H9 (cell line): ENCODE measurements at regions not wholly inside any gene's neighbourhood (a gene's known extent, or its start where the extent isn't known, plus 50 kb on each side); places are given as distances from the start of the nearest gene placed in this dataset.

Source experiments
- DNase-seq: peaks from one replicate; pipeline ENCODE4 v3.0.0-alpha.2; 2017
- H2AFZ ChIP-seq: one replicate; pipeline ENCODE4 v1.6.1; 2013; ENCODE audit warnings: mild to moderate bottlenecking, low read length, control low read depth, moderate library complexity
- H2AK5ac ChIP-seq: 2 replicates; pipeline ENCODE4 v1.6.1; 2013; ENCODE audit warnings: low read length, control low read depth, mixed read lengths; ENCODE audit not compliant: insufficient read length
- H2BK120ac ChIP-seq: one replicate; pipeline ENCODE4 v1.6.1; 2013; ENCODE audit warnings: low read depth, mild to moderate bottlenecking, low read length, control low read depth, inconsistent platforms; ENCODE audit not compliant: poor library complexity, severe bottlenecking
- H2BK12ac ChIP-seq: 2 replicates; pipeline ENCODE4 v1.6.1; 2013; ENCODE audit warnings: low read length, control low read depth, mixed read lengths, low read depth; ENCODE audit not compliant: insufficient read length
- H2BK15ac ChIP-seq: 2 replicates; pipeline ENCODE4 v1.6.1; 2013; ENCODE audit warnings: low read depth, low read length, control low read depth
- H2BK20ac ChIP-seq: one replicate; pipeline ENCODE4 v1.6.1; 2013; ENCODE audit warnings: low read depth, mild to moderate bottlenecking, low read length, control low read depth, inconsistent platforms; ENCODE audit not compliant: poor library complexity, severe bottlenecking
- H2BK5ac ChIP-seq: 2 replicates; pipeline ENCODE4 v1.6.1; 2013; ENCODE audit warnings: low read length, control low read depth, mixed read lengths; ENCODE audit not compliant: insufficient read length
- H3K14ac ChIP-seq: 2 replicates; pipeline ENCODE4 v1.6.1; 2013; ENCODE audit warnings: low read length, control low read depth; ENCODE audit not compliant: insufficient read depth
- H3K18ac ChIP-seq: 2 replicates; pipeline ENCODE4 v1.6.1; 2013; ENCODE audit warnings: low read depth, mild to moderate bottlenecking, mixed read lengths, low read length, control low read depth; ENCODE audit not compliant: insufficient read length
- H3K23ac ChIP-seq: 2 replicates; pipeline ENCODE4 v1.6.1; 2013; ENCODE audit warnings: low read length, control low read depth, mixed read lengths, low read depth; ENCODE audit not compliant: insufficient read length
- H3K23me2 ChIP-seq: 2 replicates; pipeline ENCODE4 v1.6.1; 2013; ENCODE audit warnings: low read depth, mild to moderate bottlenecking, mixed read lengths, low read length, control low read depth; ENCODE audit not compliant: insufficient read length, poor library complexity, severe bottlenecking
- H3K27ac ChIP-seq: 2 replicates; pipeline ENCODE4 v1.5.1; 2013; ENCODE audit warnings: low read length, control low read depth, mixed read lengths, low read depth; ENCODE audit not compliant: insufficient read length
- H3K27me3 ChIP-seq: 2 replicates; pipeline ENCODE4 v1.6.1; 2013; ENCODE audit warnings: low read length, control low read depth, inconsistent platforms; ENCODE audit not compliant: insufficient read depth
- H3K4ac ChIP-seq: 2 replicates; pipeline ENCODE4 v1.6.1; 2013; ENCODE audit warnings: low read depth, mild to moderate bottlenecking, control low read depth, inconsistent platforms, low read length, moderate library complexity
- H3K4me1 ChIP-seq: 2 replicates; pipeline ENCODE4 v1.6.1; 2013; ENCODE audit warnings: low read length, control low read depth, inconsistent platforms; ENCODE audit not compliant: insufficient read depth
- H3K4me2 ChIP-seq: 2 replicates; pipeline ENCODE4 v1.6.1; 2013; ENCODE audit warnings: low read length, control low read depth, mixed read lengths; ENCODE audit not compliant: insufficient read length, insufficient read depth
- H3K56ac ChIP-seq: 2 replicates; pipeline ENCODE4 v1.6.1; 2013; ENCODE audit warnings: low read depth, mild to moderate bottlenecking, mixed read lengths, low read length, control low read depth; ENCODE audit not compliant: insufficient read length
- H3K79me1 ChIP-seq: 2 replicates; pipeline ENCODE4 v1.6.1; 2013; ENCODE audit warnings: low read depth, mild to moderate bottlenecking, moderate library complexity, low read length, control low read depth, inconsistent platforms; ENCODE audit not compliant: insufficient read depth, poor library complexity, severe bottlenecking
- H3K79me2 ChIP-seq: 2 replicates; pipeline ENCODE4 v1.6.1; 2013; ENCODE audit warnings: low read length, control low read depth, inconsistent platforms; ENCODE audit not compliant: insufficient read depth
- H3K9ac ChIP-seq: 2 replicates; pipeline ENCODE4 v1.6.1; 2013; ENCODE audit warnings: low read length, control low read depth, mixed read lengths; ENCODE audit not compliant: insufficient read length; ENCODE audit errors: extremely low read depth
- H3K9me3 ChIP-seq: one replicate; pipeline ENCODE4 v1.6.1; 2013; ENCODE audit warnings: low read depth, low read length, inconsistent platforms; ENCODE audit not compliant: control insufficient read depth
- H3T11ph ChIP-seq: one replicate; pipeline ENCODE4 v1.6.1; 2013; ENCODE audit warnings: mild to moderate bottlenecking, low read length, control low read depth, inconsistent platforms
- H4K20me1 ChIP-seq: one replicate; pipeline ENCODE4 v1.6.1; 2013; ENCODE audit not compliant: control insufficient read depth, insufficient read length, insufficient read depth
- H4K5ac ChIP-seq: 2 replicates; pipeline ENCODE4 v1.6.1; 2013; ENCODE audit warnings: low read depth, mild to moderate bottlenecking, mixed read lengths, low read length, control low read depth; ENCODE audit not compliant: insufficient read length
- H4K8ac ChIP-seq: replicated peaks from 2 replicates; pipeline ENCODE4 v1.6.1; 2013; ENCODE audit warnings: low read length, control low read depth, mixed read lengths, low read depth; ENCODE audit not compliant: insufficient read length
- H4K91ac ChIP-seq: 2 replicates; pipeline ENCODE4 v1.6.1; 2013; ENCODE audit warnings: low read depth, mild to moderate bottlenecking, moderate library complexity, mixed read lengths, low read length, control low read depth; ENCODE audit not compliant: insufficient read length
- H3K27ac Mint-ChIP-seq, 3 experiments: 2 replicates in 2 of 3; 3 replicates in 1 of 3; pipeline ENCODE4 v1.8.0; 2020 to 2021; ENCODE audit warnings: mixed read lengths in 3 of 3, mild to moderate bottlenecking in 1 of 3, moderate library complexity in 1 of 3
- H3K27me3 Mint-ChIP-seq: 2 replicates; pipeline ENCODE4 v1.8.0; 2021; ENCODE audit warnings: low read depth, mild to moderate bottlenecking, moderate library complexity, mixed read lengths
- H3K36me3 Mint-ChIP-seq, 3 experiments: 2 replicates in 2 of 3; 3 replicates in 1 of 3; pipeline ENCODE4 v1.8.0; 2020 to 2021; ENCODE audit warnings: low read depth in 3 of 3, mixed read lengths in 3 of 3; ENCODE audit not compliant: insufficient read depth in 1 of 3
- H3K4me1 Mint-ChIP-seq, 2 experiments: 2 replicates each; pipeline ENCODE4 v1.8.0; 2020; ENCODE audit warnings: mixed read lengths in 2 of 2
- H3K4me3 Mint-ChIP-seq, 2 experiments: 2 replicates in 1 of 2; 3 replicates in 1 of 2; pipeline ENCODE4 v1.8.0; 2020 to 2021; ENCODE audit warnings: mild to moderate bottlenecking in 2 of 2, mixed read lengths in 2 of 2, moderate library complexity in 1 of 2
- H3K9me3 Mint-ChIP-seq, 2 experiments: 2 replicates in 1 of 2; 3 replicates in 1 of 2; pipeline ENCODE4 v1.8.0; 2020; ENCODE audit warnings: mild to moderate bottlenecking in 2 of 2, mixed read lengths in 2 of 2, moderate library complexity in 1 of 2
- WGBS: extraction: QIAGEN DNeasy Blood & Tissue Kit; methylation state at CpG from one replicate; pipeline ENCODE4 v1.1.7; 2013; ENCODE audit warnings: missing lambda C conversion rate, low lambda C conversion rate, mixed read lengths; ENCODE audit not compliant: insufficient read length; ENCODE audit errors: extremely low coverage; 5-methylcytosine and 5-hydroxymethylcytosine counted together
- TF ChIP-seq, protein P1 (sequence below): fragments of 200-600 bp; sonication (generic); conservative IDR thresholded peaks from 3 replicates; pipeline ENCODE4 v1.8.0; 2021; ENCODE audit warnings: antibody characterized with exemption, mild to moderate bottlenecking

DNA sequence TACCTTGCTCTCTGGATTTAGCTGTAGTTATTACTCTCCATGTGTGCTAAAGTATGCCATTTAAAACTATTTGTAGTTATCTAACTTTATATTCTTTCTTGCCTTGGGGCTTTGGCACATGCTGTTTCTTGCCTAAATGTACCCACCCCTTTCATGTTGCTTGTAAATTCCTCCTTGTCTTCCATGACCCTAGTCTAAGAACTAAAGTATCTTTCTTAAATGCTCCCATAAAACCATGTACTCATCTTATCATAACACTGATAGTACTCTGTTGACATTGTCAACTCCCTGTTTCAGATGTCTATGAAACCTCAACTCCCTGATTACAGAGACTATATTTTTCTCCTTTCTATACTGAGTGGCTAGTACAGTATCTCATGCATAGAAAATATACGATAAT lies 564.9 kb upstream of the IRAK1BP1 start:
- Histone ChIP-seq H3K9me3 (no peaks in the 10 kb centered on the region), H3K4me2 (no peak overlapping the region), H2AFZ (no peak overlapping the region), H4K8ac (no peak overlapping the region), H3K23ac (no peak overlapping the region), H3T11ph (no peak overlapping the region), H2BK5ac (no peak overlapping the region), H4K91ac (no peak overlapping the region), H3K4me1 (no peaks in the 10 kb centered on the region), H3K27ac (no peak overlapping the region), H2BK20ac (no peak overlapping the region), H2BK120ac (no peak overlapping the region), H4K5ac (no peak overlapping the region), H3K79me2 (no peaks in the 10 kb centered on the region), H3K23me2 (no peaks in the 10 kb centered on the region), H4K20me1 (no peaks in the 10 kb centered on the region), H2BK15ac (no peak overlapping the region), H2AK5ac (no peak overlapping the region), H3K14ac (no peak overlapping the region), H3K56ac (no peak overlapping the region), H3K9ac (no peak overlapping the region), H3K4ac (no peak overlapping the region), H2BK12ac (no peak overlapping the region), H3K79me1 (no peaks in the 10 kb centered on the region), H3K27me3 (no peaks in the 10 kb centered on the region), H3K18ac (no peak overlapping the region)
- H3K27ac Mint-ChIP-seq: no peak overlapping the region
- DNase-seq: no peak
- no peaks in the 10 kb centered on the region for H3K4me1 Mint-ChIP-seq
- WGBS: no CpG with 5 or more reads among the region's 1 CpG
- no peak overlapping the region for H3K4me3 Mint-ChIP-seq
- no peaks in the 10 kb centered on the region for H3K27me3 Mint-ChIP-seq
- no peaks in the 10 kb centered on the region for H3K36me3 Mint-ChIP-seq
- H3K9me3 Mint-ChIP-seq: no peaks in the 10 kb centered on the region
- TF ChIP-seq, protein P1, sequence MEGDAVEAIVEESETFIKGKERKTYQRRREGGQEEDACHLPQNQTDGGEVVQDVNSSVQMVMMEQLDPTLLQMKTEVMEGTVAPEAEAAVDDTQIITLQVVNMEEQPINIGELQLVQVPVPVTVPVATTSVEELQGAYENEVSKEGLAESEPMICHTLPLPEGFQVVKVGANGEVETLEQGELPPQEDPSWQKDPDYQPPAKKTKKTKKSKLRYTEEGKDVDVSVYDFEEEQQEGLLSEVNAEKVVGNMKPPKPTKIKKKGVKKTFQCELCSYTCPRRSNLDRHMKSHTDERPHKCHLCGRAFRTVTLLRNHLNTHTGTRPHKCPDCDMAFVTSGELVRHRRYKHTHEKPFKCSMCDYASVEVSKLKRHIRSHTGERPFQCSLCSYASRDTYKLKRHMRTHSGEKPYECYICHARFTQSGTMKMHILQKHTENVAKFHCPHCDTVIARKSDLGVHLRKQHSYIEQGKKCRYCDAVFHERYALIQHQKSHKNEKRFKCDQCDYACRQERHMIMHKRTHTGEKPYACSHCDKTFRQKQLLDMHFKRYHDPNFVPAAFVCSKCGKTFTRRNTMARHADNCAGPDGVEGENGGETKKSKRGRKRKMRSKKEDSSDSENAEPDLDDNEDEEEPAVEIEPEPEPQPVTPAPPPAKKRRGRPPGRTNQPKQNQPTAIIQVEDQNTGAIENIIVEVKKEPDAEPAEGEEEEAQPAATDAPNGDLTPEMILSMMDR: no peak
